ENCODE measurements at regions not wholly inside any gene's neighbourhood (a gene's known extent, or its start where the extent isn't known, plus 50 kb on each side); places are given as distances from the start of the nearest gene placed in this dataset.

- TF ChIP-seq CTCF (IDR thresholded peaks at IDR 0.05) = no peak
- TF ChIP-seq EZH2 (IDR thresholded peaks at IDR 0.05; ENCODE audit: borderline replicate concordance, insufficient read depth, low read depth, low read length, poor library complexity, severe bottlenecking) = no peak
Measured at GRCh38 chr2:65613968-65614555, 181.7 kb upstream of the SPRED2 start.

Measured in B cell (primary cell).